Erythroblast (primary cell): ENCODE measurements at regions not wholly inside any gene's neighbourhood (a gene's known extent, or its start where the extent isn't known, plus 50 kb on each side); places are given as distances from the start of the nearest gene placed in this dataset.
"Not testable (repeated sequence)": the region's sequence is repeated elsewhere in the genome, so short reads cannot be mapped to it uniquely, and the experiment has no call there.

ENCODE experiments used
- DNase-seq, 2 experiments: peaks; one replicate each; lab custom pipeline; 2025; lab: John Stamatoyannopoulos, UW
- GATA1 ChIP-seq: IDR thresholded peaks from 2 replicates; pipeline ENCODE4 v1.6.1; 2011; ENCODE audit warnings: low read depth, mild to moderate bottlenecking, control low read depth, low read length, moderate library complexity
- POLR2A ChIP-seq: IDR thresholded peaks from 2 replicates; pipeline ENCODE4 v1.6.1; 2011; ENCODE audit warnings: mild to moderate bottlenecking, low read length

- TF ChIP-seq POLR2A (no peak), GATA1 (no peak)
- no peak for DNase-seq
These were observed 97.1 kb downstream of the PLPPR4 start for GRCh38 chr1:99361406-99361805.

GRCh38 chr1:99363531-99363930, 99.2 kb downstream of the PLPPR4 start:
- TF ChIP-seq POLR2A: no peak
- no peak for TF ChIP-seq GATA1
- DNase-seq: no peak

DNA sequence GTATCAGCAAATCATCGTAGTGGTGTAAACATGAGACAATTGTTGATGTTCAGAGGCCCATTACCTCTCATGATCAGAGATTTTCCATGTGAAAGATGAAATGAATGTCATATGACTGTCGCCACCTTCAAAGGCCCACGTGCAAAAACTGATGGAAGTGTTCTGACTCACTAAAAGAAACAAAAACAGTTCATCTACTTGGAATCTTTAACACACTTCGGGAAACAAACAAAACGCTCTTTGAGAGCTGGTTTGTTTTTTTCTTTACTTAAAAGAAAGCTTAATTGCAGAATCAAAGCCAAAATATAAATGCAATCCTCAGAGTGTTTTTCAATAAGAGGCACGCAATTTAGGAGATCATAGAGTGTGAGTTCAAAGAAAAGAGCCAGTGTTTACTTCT, 100.8 kb downstream of the PLPPR4 start:
- TF ChIP-seq GATA1 (no peak), POLR2A (no peak)
- DNase-seq: no peak

- DNase-seq: no peak
- TF ChIP-seq POLR2A (no peak), GATA1 (no peak)
These were observed 101.3 kb downstream of the PLPPR4 start for GRCh38 chr1:99365545-99365944.

GRCh38 chr1:99369154-99369553, 104.9 kb downstream of the PLPPR4 start:
- no peak for TF ChIP-seq POLR2A

DNA sequence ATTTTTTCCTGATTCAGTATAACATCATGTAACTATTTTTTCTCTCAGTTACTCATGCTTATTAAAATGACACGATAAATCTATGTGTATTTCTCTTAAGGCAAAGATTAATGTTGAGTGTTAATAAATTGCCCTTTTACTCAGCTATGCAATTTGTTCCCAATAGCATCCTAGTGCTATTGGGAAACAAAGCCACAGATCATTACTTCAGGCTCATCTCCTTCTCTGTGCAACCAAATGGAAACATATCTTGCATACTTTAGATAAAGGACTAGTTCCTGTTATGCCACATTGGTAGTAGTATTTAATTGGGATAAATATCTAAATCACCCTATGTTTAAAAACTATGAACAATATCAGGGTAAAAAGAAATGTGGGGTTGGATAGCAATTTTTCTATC, 106.2 kb downstream of the PLPPR4 start:
- DNase-seq: no peak
- TF ChIP-seq POLR2A: no peak
- TF ChIP-seq GATA1: no peak

More at GRCh38 chr1:99369154-99369553, 104.9 kb downstream of the PLPPR4 start:
- no peak for DNase-seq

GRCh38 chr1:99371413-99371812, 107.1 kb downstream of the PLPPR4 start:
- no peak for DNase-seq
- TF ChIP-seq POLR2A (no peak), GATA1 (no peak)

- no peak for DNase-seq
- TF ChIP-seq POLR2A (no peak), GATA1 (no peak)
These were observed 109.8 kb downstream of the PLPPR4 start for GRCh38 chr1:99374109-99374508.

DNA sequence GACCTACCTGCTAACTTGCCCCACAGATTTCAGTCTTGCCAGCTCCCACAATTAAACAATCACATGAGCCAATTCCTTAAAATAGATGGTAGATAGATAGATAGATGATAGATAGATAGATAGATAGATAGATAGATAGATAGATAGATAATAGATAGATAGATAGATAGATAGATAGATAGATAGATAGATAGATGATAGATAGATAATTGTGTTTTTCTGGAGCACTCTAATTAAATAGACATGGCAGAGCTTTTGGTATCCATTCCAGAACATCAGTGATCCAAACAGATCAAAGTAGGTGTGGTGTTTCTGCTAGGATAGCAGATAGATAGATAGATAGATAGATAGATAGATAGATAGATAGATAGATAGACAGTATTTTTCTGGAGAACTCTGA, 110.4 kb downstream of the PLPPR4 start:
- not testable (repeated sequence) for DNase-seq

DNA sequence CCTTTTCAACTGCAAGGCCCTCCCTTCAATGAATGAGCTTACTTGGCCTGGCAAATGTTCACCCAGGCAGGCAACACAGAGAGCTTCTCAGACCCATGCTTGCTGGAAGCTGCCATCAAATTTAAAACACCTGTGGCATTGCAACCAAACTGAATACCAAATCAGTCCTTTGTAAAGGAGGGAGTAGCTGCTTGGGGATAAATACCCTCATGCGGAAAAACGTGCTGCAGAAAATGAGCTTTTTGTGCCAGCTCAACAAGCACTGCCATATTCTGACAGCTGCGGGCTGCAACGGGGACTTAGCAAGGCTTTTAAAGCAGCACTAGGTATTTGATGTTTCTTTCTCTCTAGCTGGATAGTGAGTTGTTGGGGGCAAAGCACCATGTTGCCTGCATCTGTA, 119.7 kb downstream of the PLPPR4 start:
- DNase-seq: no peak
- no peak for TF ChIP-seq POLR2A
- TF ChIP-seq GATA1: no peak

DNA sequence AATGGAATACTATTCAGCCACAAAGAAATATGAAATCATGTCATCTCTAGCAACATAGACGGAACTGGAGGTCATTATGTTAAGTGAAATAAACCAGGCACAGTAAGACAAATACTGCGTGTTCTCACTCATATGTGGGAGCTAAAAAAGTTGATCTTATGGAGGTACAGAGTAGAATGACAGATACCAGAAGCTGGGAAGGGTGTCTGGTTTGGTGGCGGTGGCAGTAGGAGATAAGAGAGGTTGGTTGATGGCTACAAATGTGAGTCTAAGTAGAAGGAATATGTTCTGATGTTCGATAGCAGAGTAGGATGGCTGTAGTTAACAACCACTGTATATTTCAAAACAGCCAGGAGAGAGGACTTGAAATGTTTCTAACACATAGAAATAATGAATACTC, 121.6 kb downstream of the PLPPR4 start:
- no peak for DNase-seq
- TF ChIP-seq POLR2A (no peak), GATA1 (no peak)

DNA sequence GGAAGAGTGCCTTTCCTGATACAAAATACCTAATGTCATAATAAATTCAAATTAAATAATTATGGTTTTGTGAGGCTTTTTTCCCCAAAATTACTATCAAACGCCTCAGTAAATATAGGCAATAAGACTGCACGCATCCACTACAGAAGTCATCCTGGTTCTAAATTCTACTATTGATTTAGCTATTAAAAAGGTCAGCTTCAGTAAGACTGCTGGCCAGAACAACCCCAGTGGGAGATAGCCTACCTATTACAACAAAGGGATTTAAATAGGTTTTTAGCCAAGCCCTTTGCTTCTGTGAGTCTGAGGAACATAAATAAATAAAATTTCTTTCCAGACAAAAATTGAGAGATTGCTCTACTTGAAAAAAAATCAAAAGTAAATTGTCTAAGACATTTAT, 132.1 kb downstream of the PLPPR4 start:
- no peak for DNase-seq
- TF ChIP-seq GATA1: no peak
- no peak for TF ChIP-seq POLR2A

- no peak for TF ChIP-seq GATA1
- no peak for TF ChIP-seq POLR2A
- no peak for DNase-seq
These were observed 132.7 kb downstream of the PLPPR4 start for GRCh38 chr1:99397029-99397428.

- DNase-seq: no peak
- no peak for TF ChIP-seq GATA1
- TF ChIP-seq POLR2A: no peak
These were observed 133.6 kb downstream of the PLPPR4 start for GRCh38 chr1:99397863-99398262.

GRCh38 chr1:99401556-99401955, 137.3 kb downstream of the PLPPR4 start:
- DNase-seq: not testable (repeated sequence)

- not testable (repeated sequence) for DNase-seq
These were observed 140.1 kb downstream of the PLPPR4 start for GRCh38 chr1:99404399-99404798.

GRCh38 chr1:99405325-99405724, 141.0 kb downstream of the PLPPR4 start:
- DNase-seq: not testable (repeated sequence)
